ENCODE measurements at regions not wholly inside any gene's neighbourhood (a gene's known extent, or its start where the extent isn't known, plus 50 kb on each side); places are given as distances from the start of the nearest gene placed in this dataset.

GRCh38 chr6:121839896-121840295 lies 404.4 kb downstream of the GJA1 start:
- TF ChIP-seq GATA3 (IDR thresholded peaks at IDR 0.05; ENCODE audit: low read depth, low read length): no peak
- TF ChIP-seq GATA2 (IDR thresholded peaks at IDR 0.05; ENCODE audit: low read depth, low read length): no peak

Data from SH-SY5Y (cell line).